Kidney (tissue), 13 donors: ENCODE measurements at regions not wholly inside any gene's neighbourhood (a gene's known extent, or its start where the extent isn't known, plus 50 kb on each side); places are given as distances from the start of the nearest gene placed in this dataset.

Experiments
- DNase-seq, 5 donors: peaks; one replicate each; pipeline ENCODE4 v3.0.0-alpha.2; 2013 to 2020
- FAIRE-seq: peaks from 2 replicates; lab custom pipeline; 2012; peaks lifted over from hg19 to GRCh38; lab: Jason Lieb, UNC
- H3K27ac ChIP-seq, 2 donors: one replicate each; pipeline ENCODE4 v1.7.0; 2013; ENCODE audit warnings: low read depth in 2 of 2, low read length in 2 of 2, inconsistent platforms in 1 of 2
- H3K27me3 ChIP-seq: one replicate; pipeline ENCODE4 v1.7.1; 2013; ENCODE audit warnings: low read length, inconsistent platforms; ENCODE audit not compliant: control insufficient read depth, insufficient read depth
- H3K36me3 ChIP-seq, 3 donors: one replicate each; pipeline versions ENCODE4 v1.7.0 to v1.7.1; 2013; ENCODE audit warnings: low read length in 3 of 3, control low read depth in 1 of 3, inconsistent platforms in 1 of 3; ENCODE audit not compliant: insufficient read depth in 3 of 3, control insufficient read depth in 2 of 3
- H3K4me1 ChIP-seq, 3 donors: one replicate each; pipeline versions ENCODE4 v1.7.0 to v1.7.1; 2013; ENCODE audit warnings: low read length in 3 of 3, inconsistent platforms in 1 of 3, low read depth in 1 of 3; ENCODE audit not compliant: control insufficient read depth in 2 of 3, insufficient read depth in 2 of 3
- H3K4me3 ChIP-seq, 3 donors: one replicate each; pipeline versions ENCODE4 v1.7.0 to v1.8.1; 2013; ENCODE audit warnings: low read length in 3 of 3, control low read depth in 1 of 3, inconsistent platforms in 1 of 3
- H3K9ac ChIP-seq, 3 donors: one replicate each; pipeline versions ENCODE4 v1.7.0 to v1.7.1; 2013; ENCODE audit warnings: low read length in 3 of 3, control low read depth in 1 of 3, inconsistent platforms in 1 of 3
- H3K9me3 ChIP-seq, 3 donors: one replicate each; pipeline versions ENCODE4 v1.7.0 to v1.7.1; 2013; ENCODE audit warnings: low read length in 3 of 3, control low read depth in 1 of 3, inconsistent platforms in 1 of 3; ENCODE audit not compliant: control insufficient read depth in 2 of 3, insufficient read depth in 1 of 3
- CTCF ChIP-seq: IDR thresholded peaks from 3 replicates; pipeline ENCODE4 v1.5.1; 2012; ENCODE audit warnings: mild to moderate bottlenecking, moderate library complexity, borderline replicate concordance; ENCODE audit not compliant: insufficient read depth; ENCODE audit errors: extremely low read depth
- intact Hi-C: fragments of 100-400 bp; cut with DNase I; formaldehyde crosslinking; loops from one replicate; pipeline ENCODE4 v1.11.1; 2022
- donor health status: control.
- donor health status: control.
- donor health status: control.
- donor health status: control.
- donor health status: control.
- donor health status: DM: yes; HTN: yes; CAD: no.
- donor health status: Normal renal cell carcinoma (clear cell type).

- intact Hi-C loops, result no loop called here
- no peak for TF ChIP-seq CTCF
- no peak overlapping the region for H3K4me3 ChIP-seq
- no peak overlapping the region for H3K9ac ChIP-seq
- no peaks in the 10 kb centered on the region for H3K27me3 ChIP-seq
- FAIRE-seq, result no peak
- H3K9me3 ChIP-seq, result no peaks in the 10 kb centered on the region
- H3K4me1 ChIP-seq, result no peaks in the 10 kb centered on the region
- no peak for DNase-seq
- no peaks in the 10 kb centered on the region for H3K36me3 ChIP-seq
- no peak overlapping the region for H3K27ac ChIP-seq
Observed at GRCh38 chr22:47883757-47884156, 1121.3 kb downstream of the TBC1D22A start.

GRCh38 chr22:47879346-47879745 is 1116.9 kb downstream of the TBC1D22A start:
- no peak overlapping the region for H3K4me3 ChIP-seq
- no peaks in the 10 kb centered on the region for H3K4me1 ChIP-seq
- FAIRE-seq, result no peak
- H3K9me3 ChIP-seq, result no peaks in the 10 kb centered on the region
- H3K27ac ChIP-seq, result no peak overlapping the region
- H3K36me3 ChIP-seq, result no peaks in the 10 kb centered on the region
- no peak for DNase-seq
- H3K27me3 ChIP-seq, result no peaks in the 10 kb centered on the region
- TF ChIP-seq CTCF, result no peak
- H3K9ac ChIP-seq, result no peak overlapping the region
- intact Hi-C loops, result no loop called here

GRCh38 chr22:47878460-47878859 is 1116.0 kb downstream of the TBC1D22A start:
- no peaks in the 10 kb centered on the region for H3K4me1 ChIP-seq
- no peak overlapping the region for H3K9ac ChIP-seq
- no peak for TF ChIP-seq CTCF

More at GRCh38 chr22:47878460-47878859, 1116.0 kb downstream of the TBC1D22A start:
- no peak for FAIRE-seq
- Histone ChIP-seq H3K4me3 (no peak overlapping the region), H3K27ac (no peak overlapping the region), H3K9me3 (no peaks in the 10 kb centered on the region), H3K36me3 (no peaks in the 10 kb centered on the region), H3K27me3 (no peaks in the 10 kb centered on the region)
- DNase-seq, result peak in 3 of 5 donors; percentile 31 to 75 (median 74)
- intact Hi-C loops, result no loop called here
